Chondrocyte (in vitro differentiated cells): ENCODE measurements at regions not wholly inside any gene's neighbourhood (a gene's known extent, or its start where the extent isn't known, plus 50 kb on each side); places are given as distances from the start of the nearest gene placed in this dataset.
"Not testable (repeated sequence)": the region's sequence is repeated elsewhere in the genome, so short reads cannot be mapped to it uniquely, and the experiment has no call there.

ENCODE experiments used
- DNase-seq: peaks from one replicate; pipeline ENCODE4 v3.0.0; 2021; ENCODE audit warnings: mixed read lengths, low spot score
- H3K27ac Mint-ChIP-seq: one replicate; pipeline ENCODE4 v1.8.0; 2021; ENCODE audit warnings: mild to moderate bottlenecking, moderate library complexity, mixed read lengths; ENCODE audit not compliant: unreplicated experiment
- H3K27me3 Mint-ChIP-seq: 2 replicates; pipeline ENCODE4 v1.8.0; 2021; ENCODE audit warnings: low read depth, mixed read lengths
- H3K36me3 Mint-ChIP-seq: 2 replicates; pipeline ENCODE4 v1.8.0; 2021; ENCODE audit warnings: low read depth, mixed read lengths
- H3K4me1 Mint-ChIP-seq: 2 replicates; pipeline ENCODE4 v1.8.0; 2021; ENCODE audit warnings: low read depth, mild to moderate bottlenecking, mixed read lengths
- H3K4me3 Mint-ChIP-seq: one replicate; pipeline ENCODE4 v1.8.0; 2021; ENCODE audit warnings: mild to moderate bottlenecking, moderate library complexity, mixed read lengths; ENCODE audit not compliant: unreplicated experiment
- H3K9me3 Mint-ChIP-seq: 2 replicates; pipeline ENCODE4 v1.8.0; 2021; ENCODE audit warnings: low read depth, mixed read lengths
- CTCF ChIP-seq: fragments of 200-600 bp; sonication (generic); IDR thresholded peaks from 2 replicates; pipeline ENCODE4 v1.5.0; 2021; ENCODE audit warnings: antibody characterized with exemption, mild to moderate bottlenecking, moderate library complexity

- no peak overlapping the region for H3K27ac Mint-ChIP-seq
- TF ChIP-seq CTCF: no peak
- peaks cover 4% of the 10 kb centered on the region for H3K4me1 Mint-ChIP-seq
- H3K9me3 Mint-ChIP-seq: peaks cover 15% of the 10 kb centered on the region
- H3K4me3 Mint-ChIP-seq: no peak overlapping the region
- no peak for DNase-seq
- no peaks in the 10 kb centered on the region for H3K36me3 Mint-ChIP-seq
- no peaks in the 10 kb centered on the region for H3K27me3 Mint-ChIP-seq
Measured at GRCh38 chr6:114638341-114638740, 295.5 kb upstream of the HS3ST5 start.

DNA sequence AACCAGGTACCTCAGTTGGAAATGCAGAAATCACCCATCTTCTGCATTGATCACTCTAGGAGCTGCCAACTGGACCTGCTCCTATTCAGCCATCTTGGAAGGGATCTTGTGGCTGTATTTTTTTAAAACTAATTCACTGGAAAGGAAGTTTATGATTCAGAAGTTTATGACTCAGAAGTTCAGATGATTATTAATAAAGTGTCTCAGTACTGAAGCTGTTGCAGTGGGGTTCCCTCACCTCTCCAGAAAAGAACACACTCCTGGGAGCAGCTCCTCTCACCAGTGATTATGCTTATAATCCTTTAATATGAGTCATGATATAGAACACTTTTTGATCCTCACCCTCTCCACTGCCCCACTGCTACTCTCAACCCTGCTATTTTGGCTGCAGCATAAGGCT is 291.2 kb upstream of the HS3ST5 start:
- Mint-ChIP-seq H3K9me3 (peaks cover 15% of the 10 kb centered on the region), H3K4me1 (peaks cover 4% of the 10 kb centered on the region), H3K27me3 (no peaks in the 10 kb centered on the region), H3K36me3 (no peaks in the 10 kb centered on the region), H3K27ac (no peak overlapping the region), H3K4me3 (no peak overlapping the region)
- TF ChIP-seq CTCF: no peak
- DNase-seq: no peak

- H3K27me3 Mint-ChIP-seq, H3K36me3 Mint-ChIP-seq, H3K4me1 Mint-ChIP-seq, H3K4me3 Mint-ChIP-seq, H3K27ac Mint-ChIP-seq, H3K9me3 Mint-ChIP-seq, DNase-seq: not testable (repeated sequence)
Measured at GRCh38 chr6:114626226-114626625, 283.4 kb upstream of the HS3ST5 start.

- Mint-ChIP-seq H3K4me1 (peaks cover 6% of the 10 kb centered on the region), H3K36me3 (no peaks in the 10 kb centered on the region), H3K27me3 (no peaks in the 10 kb centered on the region), H3K27ac (peak overlapping the region; percentile 36), H3K9me3 (peaks cover 5% of the 10 kb centered on the region), H3K4me3 (no peak overlapping the region)
- no peak for TF ChIP-seq CTCF
- DNase-seq: no peak
Measured at GRCh38 chr6:114619621-114620200, 276.9 kb upstream of the HS3ST5 start.

DNA sequence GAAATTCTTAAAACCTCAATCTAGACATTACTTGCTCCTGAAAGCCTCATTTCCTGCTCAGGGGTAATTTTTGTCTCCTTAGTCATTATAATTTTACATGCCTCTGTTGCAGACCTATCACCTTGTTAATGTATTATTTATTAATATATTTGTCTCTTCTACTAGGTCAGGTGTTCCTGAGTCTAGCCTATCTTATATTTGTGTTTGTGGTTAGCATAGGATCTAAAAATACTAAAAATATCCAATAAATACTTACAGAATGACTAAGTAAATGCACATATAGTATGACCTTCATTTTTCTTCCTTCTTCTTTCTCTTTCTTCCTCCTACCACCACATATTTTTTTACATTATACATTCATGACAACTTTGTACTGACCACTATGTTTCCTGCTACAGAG is 268.9 kb upstream of the HS3ST5 start:
- TF ChIP-seq CTCF: no peak
- peaks cover 7% of the 10 kb centered on the region for H3K4me1 Mint-ChIP-seq
- H3K27ac Mint-ChIP-seq: peak overlapping the region; percentile 66
- no peak overlapping the region for H3K4me3 Mint-ChIP-seq
- H3K27me3 Mint-ChIP-seq: no peaks in the 10 kb centered on the region
- DNase-seq: no peak
- no peaks in the 10 kb centered on the region for H3K9me3 Mint-ChIP-seq
- H3K36me3 Mint-ChIP-seq: no peaks in the 10 kb centered on the region

DNA sequence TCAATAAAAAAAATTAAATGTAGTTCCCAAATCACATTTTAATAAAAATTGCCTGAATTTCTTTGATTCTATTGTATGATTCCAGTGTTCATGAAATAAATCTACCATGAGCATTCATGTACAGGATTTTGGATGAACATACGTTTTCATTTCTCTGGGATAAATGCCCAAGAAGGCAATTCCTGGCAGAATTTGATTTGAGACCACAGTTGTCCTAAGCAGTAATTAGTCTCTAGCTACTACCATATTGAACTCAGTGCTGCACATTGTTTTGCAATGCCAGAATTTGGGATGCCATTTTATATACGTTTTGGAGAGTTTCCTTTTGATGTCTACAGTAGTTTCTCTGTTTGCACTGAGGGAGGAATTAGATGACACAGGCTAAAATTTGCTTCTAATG is 265.3 kb upstream of the HS3ST5 start:
- Mint-ChIP-seq H3K9me3 (no peaks in the 10 kb centered on the region), H3K4me1 (peaks cover 7% of the 10 kb centered on the region), H3K27me3 (no peaks in the 10 kb centered on the region), H3K4me3 (no peak overlapping the region), H3K36me3 (no peaks in the 10 kb centered on the region), H3K27ac (no peak overlapping the region)
- DNase-seq: no peak
- no peak for TF ChIP-seq CTCF
